ENCODE measurements at regions not wholly inside any gene's neighbourhood (a gene's known extent, or its start where the extent isn't known, plus 50 kb on each side); places are given as distances from the start of the nearest gene placed in this dataset.

DNA sequence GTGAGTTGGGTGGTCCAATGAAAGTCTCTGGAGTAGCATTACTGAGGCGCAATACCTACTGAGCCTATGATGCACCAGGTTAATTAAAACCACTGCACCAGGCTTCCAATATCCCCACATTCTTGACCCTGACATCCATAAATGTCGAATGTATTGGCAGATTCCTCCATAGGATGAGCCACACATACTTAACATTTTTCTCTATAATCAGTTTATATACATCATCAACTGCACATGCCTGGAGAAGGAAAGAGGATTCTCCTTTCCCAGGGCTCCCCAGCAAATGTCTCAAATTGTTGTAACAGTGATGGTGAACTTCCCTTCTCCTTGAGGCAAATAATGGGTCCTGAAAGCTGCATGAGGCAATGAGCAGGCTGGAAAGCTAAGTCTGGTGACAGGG is 82.3 kb upstream of the LPP start:
- H3K4me1 ChIP-seq (ENCODE audit: low read depth) = no peaks in the 10 kb centered on the region
- H3K4me3 ChIP-seq = no peak overlapping the region
- intact Hi-C loops (cut with DNase I, micrococcal nuclease) = no loop called here
- ATAC-seq (no peak), DNase-seq (no peak)
- no peak for TF ChIP-seq CTCF (IDR thresholded peaks at IDR 0.05)
- H3K36me3 ChIP-seq (ENCODE audit: low read depth) = no peaks in the 10 kb centered on the region
- no peaks in the 10 kb centered on the region for H3K9me3 ChIP-seq

- H3K36me3 ChIP-seq (ENCODE audit: low read depth) = no peaks in the 10 kb centered on the region
- no peak for ATAC-seq
- H3K4me1 ChIP-seq (ENCODE audit: low read depth) = no peaks in the 10 kb centered on the region
- DNase-seq = no peak
- no peak overlapping the region for H3K4me3 ChIP-seq
- no peaks in the 10 kb centered on the region for H3K9me3 ChIP-seq
- intact Hi-C loops (cut with DNase I, micrococcal nuclease) = no loop called here
- no peak for TF ChIP-seq CTCF (IDR thresholded peaks at IDR 0.05)
Measured at GRCh38 chr3:188076176-188076575, 77.8 kb upstream of the LPP start.

DNA sequence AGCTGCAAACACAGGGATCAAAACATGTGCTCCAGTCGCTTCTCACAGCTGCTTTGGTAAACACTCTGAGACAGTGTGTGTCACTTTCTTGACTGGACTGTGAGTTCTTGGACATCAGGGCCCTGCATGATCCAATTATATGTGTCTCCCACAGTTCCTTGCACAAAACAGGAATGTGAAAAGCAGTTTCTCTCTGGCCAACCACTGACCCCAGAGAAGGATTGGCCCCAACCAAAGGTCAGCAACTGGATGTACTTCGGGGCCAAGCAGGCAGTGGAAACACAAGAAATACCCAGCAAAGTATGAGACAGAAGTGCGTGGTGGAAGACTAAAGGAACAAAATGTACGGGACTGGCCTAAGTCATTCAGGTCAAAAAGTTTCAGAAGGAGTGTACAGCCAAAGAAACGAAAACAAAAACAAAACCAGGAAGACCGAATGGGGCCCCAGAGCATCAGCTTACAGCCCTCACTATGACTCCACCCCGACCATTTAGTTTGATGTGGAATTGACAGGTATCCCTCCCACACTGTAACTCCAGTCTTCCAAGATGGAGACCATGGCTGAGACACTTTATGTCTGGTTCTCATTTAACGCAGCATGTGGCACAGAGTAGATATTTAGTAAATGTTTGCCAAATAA is 76.7 kb upstream of the LPP start:
- Histone ChIP-seq H3K36me3 (ENCODE audit: low read depth) (no peaks in the 10 kb centered on the region), H3K4me3 (no peak overlapping the region), H3K4me1 (ENCODE audit: low read depth) (no peaks in the 10 kb centered on the region), H3K9me3 (no peaks in the 10 kb centered on the region)
- TF ChIP-seq CTCF (IDR thresholded peaks at IDR 0.05) = no peak
- intact Hi-C loops (cut with DNase I, micrococcal nuclease) = no loop called here
- no peak for ATAC-seq
- DNase-seq = no peak

DNA sequence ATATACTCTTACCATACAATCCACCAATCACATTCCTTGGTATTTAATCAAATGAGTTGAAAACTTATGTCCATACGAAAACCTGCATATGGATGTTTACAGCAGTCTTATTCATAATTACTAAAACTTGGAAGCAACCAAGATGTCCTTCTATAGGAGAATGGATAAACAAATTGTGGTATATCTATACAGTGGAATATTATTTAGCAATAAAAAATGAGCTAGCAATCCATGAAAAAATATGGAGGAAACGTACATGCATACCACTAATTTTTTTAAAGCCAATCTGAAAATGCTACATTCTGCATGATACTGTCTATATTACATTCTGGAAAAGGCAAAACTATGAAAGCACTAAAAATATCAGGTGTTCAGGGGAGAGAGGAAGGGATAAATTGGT is 73.9 kb upstream of the LPP start:
- H3K4me3 ChIP-seq = no peak overlapping the region
- H3K9me3 ChIP-seq = no peaks in the 10 kb centered on the region
- H3K4me1 ChIP-seq (ENCODE audit: low read depth) = no peaks in the 10 kb centered on the region
- TF ChIP-seq CTCF (IDR thresholded peaks at IDR 0.05) = no peak
- intact Hi-C loops (cut with DNase I, micrococcal nuclease) = no loop called here
- DNase-seq = no peak
- H3K36me3 ChIP-seq (ENCODE audit: low read depth) = no peaks in the 10 kb centered on the region
- no peak for ATAC-seq

DNA sequence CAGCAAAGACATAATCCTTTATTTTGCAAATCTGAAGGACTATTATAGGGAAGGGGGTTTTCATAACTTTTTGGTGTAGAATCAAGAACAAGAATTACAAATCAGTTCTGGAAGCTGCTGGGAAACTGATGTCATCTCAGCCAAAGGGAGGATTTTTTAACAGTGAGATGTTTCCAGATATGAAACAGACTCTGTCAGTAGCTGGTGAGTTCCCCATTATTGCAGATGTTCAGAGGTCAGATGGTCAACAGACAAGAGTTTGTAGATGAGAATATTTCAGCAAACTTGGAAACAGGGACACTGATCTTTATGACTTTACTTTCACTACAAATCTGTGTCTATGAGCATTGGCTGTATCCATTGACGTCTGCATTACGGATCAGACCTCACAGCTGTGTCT is 71.9 kb upstream of the LPP start:
- DNase-seq (no peak), ATAC-seq (no peak)
- Histone ChIP-seq H3K4me1 (ENCODE audit: low read depth) (no peaks in the 10 kb centered on the region), H3K9me3 (no peaks in the 10 kb centered on the region), H3K4me3 (no peak overlapping the region), H3K36me3 (ENCODE audit: low read depth) (no peaks in the 10 kb centered on the region)
- no peak for TF ChIP-seq CTCF (IDR thresholded peaks at IDR 0.05)
- intact Hi-C loops (cut with DNase I, micrococcal nuclease) = no loop called here

DNA sequence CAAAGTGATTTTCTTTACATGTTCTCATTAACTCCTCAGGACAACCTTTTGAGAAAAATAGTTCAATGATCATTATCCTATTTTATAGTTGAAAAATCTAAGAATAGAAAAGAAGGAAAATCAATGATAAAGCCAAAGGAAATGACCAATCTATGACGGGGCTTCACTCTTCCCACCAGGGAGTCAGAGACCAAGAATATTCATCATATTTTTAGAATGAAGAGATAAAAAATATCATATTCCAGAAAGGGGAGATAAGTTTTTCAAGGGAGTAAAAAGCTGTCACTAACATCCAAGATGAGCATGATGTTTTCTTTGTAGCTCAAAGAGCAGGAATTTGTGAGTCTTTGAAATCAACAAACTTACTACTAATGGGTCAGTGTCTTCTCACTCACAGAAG is 71.5 kb upstream of the LPP start:
- no peak for ATAC-seq
- DNase-seq = no peak
- TF ChIP-seq CTCF (IDR thresholded peaks at IDR 0.05) = no peak
- Histone ChIP-seq H3K4me1 (ENCODE audit: low read depth) (no peaks in the 10 kb centered on the region), H3K9me3 (no peaks in the 10 kb centered on the region), H3K36me3 (ENCODE audit: low read depth) (no peaks in the 10 kb centered on the region), H3K4me3 (no peak overlapping the region)
- intact Hi-C loops (cut with DNase I, micrococcal nuclease) = no loop called here
